ENCODE measurements at regions not wholly inside any gene's neighbourhood (a gene's known extent, or its start where the extent isn't known, plus 50 kb on each side); places are given as distances from the start of the nearest gene placed in this dataset.

DNA sequence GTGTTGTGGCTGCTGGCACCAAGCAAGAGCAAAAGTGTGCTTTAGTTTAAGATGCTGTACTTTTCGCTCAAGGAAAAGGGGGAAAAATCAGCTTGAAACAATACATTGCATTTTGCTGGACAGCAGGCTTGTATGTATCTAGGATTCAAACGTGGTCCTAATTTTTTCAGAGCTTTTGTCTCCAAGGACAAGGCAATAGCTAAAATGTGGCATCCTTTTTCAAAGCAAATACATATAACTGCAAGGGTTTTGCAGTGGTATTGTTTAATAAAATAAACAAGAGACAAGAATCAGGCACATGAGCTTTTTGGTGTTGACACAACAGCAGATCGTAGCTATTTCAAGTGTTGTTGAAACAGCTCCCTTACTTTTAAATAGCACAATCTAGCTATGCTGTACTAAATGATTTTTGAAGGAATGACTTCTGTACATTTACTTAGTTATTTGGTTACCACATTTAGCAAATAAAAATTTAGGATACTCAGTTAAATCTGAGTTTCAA lies 137.0 kb upstream of the HEY2 start (continued):
- TF ChIP-seq, protein P1, sequence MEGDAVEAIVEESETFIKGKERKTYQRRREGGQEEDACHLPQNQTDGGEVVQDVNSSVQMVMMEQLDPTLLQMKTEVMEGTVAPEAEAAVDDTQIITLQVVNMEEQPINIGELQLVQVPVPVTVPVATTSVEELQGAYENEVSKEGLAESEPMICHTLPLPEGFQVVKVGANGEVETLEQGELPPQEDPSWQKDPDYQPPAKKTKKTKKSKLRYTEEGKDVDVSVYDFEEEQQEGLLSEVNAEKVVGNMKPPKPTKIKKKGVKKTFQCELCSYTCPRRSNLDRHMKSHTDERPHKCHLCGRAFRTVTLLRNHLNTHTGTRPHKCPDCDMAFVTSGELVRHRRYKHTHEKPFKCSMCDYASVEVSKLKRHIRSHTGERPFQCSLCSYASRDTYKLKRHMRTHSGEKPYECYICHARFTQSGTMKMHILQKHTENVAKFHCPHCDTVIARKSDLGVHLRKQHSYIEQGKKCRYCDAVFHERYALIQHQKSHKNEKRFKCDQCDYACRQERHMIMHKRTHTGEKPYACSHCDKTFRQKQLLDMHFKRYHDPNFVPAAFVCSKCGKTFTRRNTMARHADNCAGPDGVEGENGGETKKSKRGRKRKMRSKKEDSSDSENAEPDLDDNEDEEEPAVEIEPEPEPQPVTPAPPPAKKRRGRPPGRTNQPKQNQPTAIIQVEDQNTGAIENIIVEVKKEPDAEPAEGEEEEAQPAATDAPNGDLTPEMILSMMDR (conservative IDR thresholded peaks at IDR 0.05; ENCODE audit: low read depth in 2 of 2), result no peak
- TF ChIP-seq JUNB (IDR thresholded peaks at IDR 0.05; ENCODE audit: unreplicated experiment) (no peak), POLR2AphosphoS5 (IDR thresholded peaks at IDR 0.05; ENCODE audit: low read depth) (no peak), ZNF331 (CRISPR knock-in tag; IDR thresholded peaks at IDR 0.05; ENCODE audit: low read depth) (no peak)

- Histone ChIP-seq H3K36me3 (ENCODE audit: insufficient read depth) (no peaks in the 10 kb centered on the region), H3K4me2 (no peak overlapping the region), H2AFZ (no peak overlapping the region), H4K20me1 (replicated peaks; ENCODE audit: insufficient read depth) (no peaks in the 10 kb centered on the region), H3K9me2 (ENCODE audit: insufficient read depth) (peaks cover 4% of the 10 kb centered on the region; the same call in 1 of the 2 replicates), H3K27ac (ENCODE audit: low read depth) (no peak overlapping the region), H3K4me1 (ENCODE audit: insufficient read depth) (peaks cover 19% of the 10 kb centered on the region), H3K79me2 (replicated peaks; ENCODE audit: insufficient read depth) (no peaks in the 10 kb centered on the region), H3F3A (replicated peaks; ENCODE audit: low read depth) (no peaks in the 10 kb centered on the region), H3K4me3 (no peak overlapping the region), H3K27me3 (ENCODE audit: insufficient read depth) (no peaks in the 10 kb centered on the region)
- peaks cover 24% of the 10 kb centered on the region for H3K4me1 Mint-ChIP-seq
- TF ChIP-seq EZH2 (IDR thresholded peaks at IDR 0.05; ENCODE audit: low read depth, unreplicated experiment), result no peak
- no peak overlapping the region for H3K27ac Mint-ChIP-seq
- no peak overlapping the region for H3K4me3 Mint-ChIP-seq
- H3K27me3 Mint-ChIP-seq (ENCODE audit: insufficient read depth, low read depth, poor library complexity), result peaks cover 2% of the 10 kb centered on the region
- no peaks in the 10 kb centered on the region for H3K36me3 Mint-ChIP-seq (ENCODE audit: low read depth)
- no peak for ATAC-seq
- no peaks in the 10 kb centered on the region for H3K9me3 Mint-ChIP-seq
- DNase-seq (ENCODE audit: low spot score), result no peak
Observed at GRCh38 chr6:125618629-125619028, 130.8 kb upstream of the HEY2 start.

GRCh38 chr6:125623085-125623484 lies 126.3 kb upstream of the HEY2 start:
- Histone ChIP-seq H3K27ac (ENCODE audit: low read depth) (no peak overlapping the region), H3K27me3 (ENCODE audit: insufficient read depth) (no peaks in the 10 kb centered on the region), H3K4me1 (ENCODE audit: insufficient read depth) (peaks cover 12% of the 10 kb centered on the region), H3K79me2 (replicated peaks; ENCODE audit: insufficient read depth) (no peaks in the 10 kb centered on the region), H2AFZ (no peak overlapping the region), H3K36me3 (ENCODE audit: insufficient read depth) (no peaks in the 10 kb centered on the region), H3F3A (replicated peaks; ENCODE audit: low read depth) (no peaks in the 10 kb centered on the region), H4K20me1 (replicated peaks; ENCODE audit: insufficient read depth) (no peaks in the 10 kb centered on the region), H3K9me2 (ENCODE audit: insufficient read depth) (peaks cover 4% of the 10 kb centered on the region; the same call in 1 of the 2 replicates), H3K4me3 (no peak overlapping the region), H3K4me2 (no peak overlapping the region)
- no peak overlapping the region for H3K27ac Mint-ChIP-seq
- no peaks in the 10 kb centered on the region for H3K27me3 Mint-ChIP-seq (ENCODE audit: insufficient read depth, low read depth, poor library complexity)
- H3K4me1 Mint-ChIP-seq, result peaks cover 16% of the 10 kb centered on the region; the same call in 2 of the 3 replicates
- no peak overlapping the region for H3K4me3 Mint-ChIP-seq
- DNase-seq (ENCODE audit: low spot score) (peak; percentile 29), ATAC-seq (peak; percentile 64)
- H3K9me3 Mint-ChIP-seq, result no peaks in the 10 kb centered on the region
- no peaks in the 10 kb centered on the region for H3K36me3 Mint-ChIP-seq (ENCODE audit: low read depth)
- TF ChIP-seq CREB1 (CRISPR knock-in tag; IDR thresholded peaks at IDR 0.05; ENCODE audit: low read depth) (no peak), EZH2phosphoT487 (IDR thresholded peaks at IDR 0.05; ENCODE audit: unreplicated experiment) (no peak), ZNF462 (CRISPR knock-in tag; IDR thresholded peaks at IDR 0.05) (no peak), REST (IDR thresholded peaks at IDR 0.05; ENCODE audit: unreplicated experiment) (no peak)

Data from GM23338 (cell line).